ENCODE measurements at regions not wholly inside any gene's neighbourhood (a gene's known extent, or its start where the extent isn't known, plus 50 kb on each side); places are given as distances from the start of the nearest gene placed in this dataset.

GRCh38 chr1:38685388-38685787, 174.2 kb downstream of the RRAGC start:
- no peak for DNase-seq (ENCODE audit: low spot score)
- BruUV-seq (replicated peaks): no TSS peak
- intact Hi-C loops (cut with micrococcal nuclease; ENCODE audit: unreplicated experiment): no loop called here
- Histone ChIP-seq H3K79me2 (ENCODE audit: insufficient read depth, low read depth, low read length) (no peaks in the 10 kb centered on the region), H3K4me1 (ENCODE audit: insufficient read depth, low read length, poor library complexity, severe bottlenecking) (no peaks in the 10 kb centered on the region), H2AFZ (ENCODE audit: low read length) (no peak overlapping the region), H4K20me1 (ENCODE audit: insufficient read depth, low read length) (no peaks in the 10 kb centered on the region), H3K9me2 (ENCODE audit: insufficient read depth, low read length) (no peaks in the 10 kb centered on the region), H3K27ac (ENCODE audit: low read depth, low read length, poor library complexity, severe bottlenecking) (no peak overlapping the region), H3K4me3 (ENCODE audit: low read depth, low read length, poor library complexity, severe bottlenecking) (no peak overlapping the region), H3K4me2 (ENCODE audit: low read length) (no peak overlapping the region), H3K9me3 (ENCODE audit: low read length) (no peaks in the 10 kb centered on the region), H3K36me3 (ENCODE audit: insufficient read depth, low read length) (no peaks in the 10 kb centered on the region)
- TF ChIP-seq EZH2phosphoT487 (IDR thresholded peaks at IDR 0.05; ENCODE audit: borderline replicate concordance, low read depth, low read length) (no peak), CTCF (conservative IDR thresholded peaks at IDR 0.05; ENCODE audit: low read length) (no peak)
- CTCF ChIA-PET (ENCODE audit: unreplicated experiment): no interaction called here
- POLR2A ChIA-PET: no interaction called here

- TF ChIP-seq EZH2phosphoT487 (IDR thresholded peaks at IDR 0.05; ENCODE audit: borderline replicate concordance, low read depth, low read length): no peak
- TF ChIP-seq CTCF (conservative IDR thresholded peaks at IDR 0.05; ENCODE audit: low read length): no peak
- ChIA-PET POLR2A (interaction anchor here (0.6 kb wide), 1 partner anchor 84 kb away, joined by 7 read pairs; no protein-coding TSS in a partner anchor), CTCF (ENCODE audit: unreplicated experiment) (no interaction called here)
- no peaks in the 10 kb centered on the region for H3K4me1 ChIP-seq (ENCODE audit: insufficient read depth, low read length, poor library complexity, severe bottlenecking)
- H2AFZ ChIP-seq (ENCODE audit: low read length): no peak overlapping the region
- H3K4me2 ChIP-seq (ENCODE audit: low read length): no peak overlapping the region
- intact Hi-C loops (cut with micrococcal nuclease; ENCODE audit: unreplicated experiment): no loop called here
- no peaks in the 10 kb centered on the region for H3K36me3 ChIP-seq (ENCODE audit: insufficient read depth, low read length)
- H3K9me3 ChIP-seq (ENCODE audit: low read length): no peaks in the 10 kb centered on the region
- H3K27ac ChIP-seq (ENCODE audit: low read depth, low read length, poor library complexity, severe bottlenecking): no peak overlapping the region
- DNase-seq (ENCODE audit: low spot score): no peak
- H3K4me3 ChIP-seq (ENCODE audit: low read depth, low read length, poor library complexity, severe bottlenecking): no peak overlapping the region
- H3K79me2 ChIP-seq (ENCODE audit: insufficient read depth, low read depth, low read length): no peaks in the 10 kb centered on the region
- H4K20me1 ChIP-seq (ENCODE audit: insufficient read depth, low read length): no peaks in the 10 kb centered on the region
- H3K9me2 ChIP-seq (ENCODE audit: insufficient read depth, low read length): no peaks in the 10 kb centered on the region
- BruUV-seq (replicated peaks): no TSS peak
These were observed 178.6 kb downstream of the RRAGC start for GRCh38 chr1:38680801-38681510.

GRCh38 chr1:38677756-38678155, 181.8 kb downstream of the RRAGC start:
- Histone ChIP-seq H3K4me1 (ENCODE audit: insufficient read depth, low read length, poor library complexity, severe bottlenecking) (no peaks in the 10 kb centered on the region), H3K27ac (ENCODE audit: low read depth, low read length, poor library complexity, severe bottlenecking) (no peak overlapping the region), H3K4me3 (ENCODE audit: low read depth, low read length, poor library complexity, severe bottlenecking) (no peak overlapping the region), H3K36me3 (ENCODE audit: insufficient read depth, low read length) (no peaks in the 10 kb centered on the region), H3K4me2 (ENCODE audit: low read length) (no peak overlapping the region), H3K79me2 (ENCODE audit: insufficient read depth, low read depth, low read length) (no peaks in the 10 kb centered on the region), H2AFZ (ENCODE audit: low read length) (no peak overlapping the region), H4K20me1 (ENCODE audit: insufficient read depth, low read length) (no peaks in the 10 kb centered on the region), H3K9me3 (ENCODE audit: low read length) (no peaks in the 10 kb centered on the region), H3K9me2 (ENCODE audit: insufficient read depth, low read length) (no peaks in the 10 kb centered on the region)
- no peak for DNase-seq (ENCODE audit: low spot score)
- TF ChIP-seq CTCF (conservative IDR thresholded peaks at IDR 0.05; ENCODE audit: low read length): no peak
- TF ChIP-seq EZH2phosphoT487 (IDR thresholded peaks at IDR 0.05; ENCODE audit: borderline replicate concordance, low read depth, low read length): no peak
- CTCF ChIA-PET (ENCODE audit: unreplicated experiment): no interaction called here
- intact Hi-C loops (cut with micrococcal nuclease; ENCODE audit: unreplicated experiment): no loop called here
- POLR2A ChIA-PET: no interaction called here
- BruUV-seq (replicated peaks): no TSS peak
